ENCODE measurements at regions not wholly inside any gene's neighbourhood (a gene's known extent, or its start where the extent isn't known, plus 50 kb on each side); places are given as distances from the start of the nearest gene placed in this dataset.

- TF ChIP-seq CTCF (IDR thresholded peaks at IDR 0.05): no peak
- no peak for TF ChIP-seq POLR2A (IDR thresholded peaks at IDR 0.05)
Observed at GRCh38 chr2:5484868-5485267, 207.3 kb upstream of the SOX11 start.
